HG02588 (cell line): ENCODE measurements at regions not wholly inside any gene's neighbourhood (a gene's known extent, or its start where the extent isn't known, plus 50 kb on each side); places are given as distances from the start of the nearest gene placed in this dataset.
A peak's percentile ranks its signal among the peaks of the same experiment; 100 is the strongest.

ENCODE experiments used
- ATAC-seq: cut with Tn5 transposase; IDR thresholded peaks from one replicate; pipeline ENCODE4 v1.9.1; 2021; ENCODE audit warnings: mild to moderate bottlenecking, moderate library complexity; ENCODE audit not compliant: unreplicated experiment

- ATAC-seq: no peak
Observed at GRCh38 chr20:17840423-17840822, 128.2 kb downstream of the SNX5 start.

- ATAC-seq: no peak
Observed at GRCh38 chr20:17838921-17839320, 129.7 kb downstream of the SNX5 start.

GRCh38 chr20:17837179-17837578, 131.4 kb downstream of the SNX5 start:
- ATAC-seq: no peak

- ATAC-seq: no peak
Observed at GRCh38 chr20:17836303-17836861, 132.2 kb downstream of the SNX5 start.

- ATAC-seq: no peak
Observed at GRCh38 chr20:17835934-17836300, 132.7 kb downstream of the SNX5 start.

- ATAC-seq: no peak
Observed at GRCh38 chr20:17835240-17835933, 133.2 kb downstream of the SNX5 start.

GRCh38 chr20:17834804-17835203, 133.8 kb downstream of the SNX5 start:
- ATAC-seq: no peak

GRCh38 chr20:17833036-17833674, 133.4 kb downstream of the BANF2 start:
- ATAC-seq: no peak

- ATAC-seq: no peak
Observed at GRCh38 chr20:17832236-17832915, 132.6 kb downstream of the BANF2 start.

- no peak for ATAC-seq
Observed at GRCh38 chr20:17828598-17829144, 128.9 kb downstream of the BANF2 start.

GRCh38 chr20:17827759-17828559, 128.2 kb downstream of the BANF2 start:
- ATAC-seq: no peak

GRCh38 chr20:17827079-17827478, 127.3 kb downstream of the BANF2 start:
- no peak for ATAC-seq

- peak; percentile 92 for ATAC-seq
Observed at GRCh38 chr20:17825960-17826843, 126.4 kb downstream of the BANF2 start.

GRCh38 chr20:17825252-17825959, 125.6 kb downstream of the BANF2 start:
- ATAC-seq: peak; percentile 12

- ATAC-seq: no peak
Observed at GRCh38 chr20:17824676-17825251, 125.0 kb downstream of the BANF2 start.

GRCh38 chr20:17823409-17824144, 123.8 kb downstream of the BANF2 start:
- no peak for ATAC-seq

GRCh38 chr20:17822540-17823408, 123.0 kb downstream of the BANF2 start:
- ATAC-seq: no peak
